MM.1S (cell line): ENCODE measurements at regions not wholly inside any gene's neighbourhood (a gene's known extent, or its start where the extent isn't known, plus 50 kb on each side); places are given as distances from the start of the nearest gene placed in this dataset.
"Not testable (repeated sequence)": the region's sequence is repeated elsewhere in the genome, so short reads cannot be mapped to it uniquely, and the experiment has no call there.

ENCODE experiments used
- CTCF ChIP-seq: fragments of 300-600 bp; sonication (generic); IDR thresholded peaks from 2 replicates; pipeline ENCODE4 v1.5.1; 2016; ENCODE audit warnings: antibody characterized with exemption, low read length, mixed read lengths
- EZH2 ChIP-seq: fragments of 300-600 bp; sonication (generic); optimal IDR thresholded peaks from 2 replicates; pipeline ENCODE3; 2017; ENCODE audit warnings: low read depth, mild to moderate bottlenecking, antibody characterized with exemption, low read length, mixed read lengths
- EZH2phosphoT487 ChIP-seq: fragments of 300-600 bp; sonication (generic); IDR thresholded peaks from 2 replicates; pipeline ENCODE4 v1.6.1; 2018; ENCODE audit warnings: antibody characterized with exemption, low read length

- TF ChIP-seq EZH2, CTCF, EZH2phosphoT487: not testable (repeated sequence)
Observed at GRCh38 chr18:40245612-40246011, 1709.4 kb upstream of the PIK3C3 start.
